Muscle of arm (tissue), 1 donor: ENCODE measurements at regions not wholly inside any gene's neighbourhood (a gene's known extent, or its start where the extent isn't known, plus 50 kb on each side); places are given as distances from the start of the nearest gene placed in this dataset.
"Not testable (repeated sequence)": the region's sequence is repeated elsewhere in the genome, so short reads cannot be mapped to it uniquely, and the experiment has no call there.

Source experiments
- DNase-seq: peaks from one replicate; pipeline ENCODE4 v3.0.0-alpha.2; 2013

DNA sequence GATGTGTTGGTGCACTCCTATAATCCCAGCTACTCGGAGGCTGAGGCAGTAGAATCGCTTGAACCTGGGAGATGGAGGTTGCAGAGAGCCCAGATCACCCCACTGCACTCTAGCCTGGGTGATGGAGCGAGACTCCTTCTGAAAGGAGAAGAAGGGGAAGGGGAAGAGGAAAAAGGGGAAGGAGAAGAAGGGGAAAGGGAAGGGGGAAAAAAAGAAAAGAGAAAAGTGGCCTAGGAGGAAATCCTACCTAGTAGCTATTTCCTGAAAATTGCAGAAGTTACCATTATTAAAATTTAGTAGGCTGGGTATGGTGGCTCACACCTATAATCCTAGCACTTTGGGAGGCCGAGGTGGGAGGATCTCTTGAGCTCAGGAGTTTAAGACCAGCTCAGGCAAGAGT is 67.4 kb downstream of the ARRDC3 start:
- DNase-seq: no peak

DNA sequence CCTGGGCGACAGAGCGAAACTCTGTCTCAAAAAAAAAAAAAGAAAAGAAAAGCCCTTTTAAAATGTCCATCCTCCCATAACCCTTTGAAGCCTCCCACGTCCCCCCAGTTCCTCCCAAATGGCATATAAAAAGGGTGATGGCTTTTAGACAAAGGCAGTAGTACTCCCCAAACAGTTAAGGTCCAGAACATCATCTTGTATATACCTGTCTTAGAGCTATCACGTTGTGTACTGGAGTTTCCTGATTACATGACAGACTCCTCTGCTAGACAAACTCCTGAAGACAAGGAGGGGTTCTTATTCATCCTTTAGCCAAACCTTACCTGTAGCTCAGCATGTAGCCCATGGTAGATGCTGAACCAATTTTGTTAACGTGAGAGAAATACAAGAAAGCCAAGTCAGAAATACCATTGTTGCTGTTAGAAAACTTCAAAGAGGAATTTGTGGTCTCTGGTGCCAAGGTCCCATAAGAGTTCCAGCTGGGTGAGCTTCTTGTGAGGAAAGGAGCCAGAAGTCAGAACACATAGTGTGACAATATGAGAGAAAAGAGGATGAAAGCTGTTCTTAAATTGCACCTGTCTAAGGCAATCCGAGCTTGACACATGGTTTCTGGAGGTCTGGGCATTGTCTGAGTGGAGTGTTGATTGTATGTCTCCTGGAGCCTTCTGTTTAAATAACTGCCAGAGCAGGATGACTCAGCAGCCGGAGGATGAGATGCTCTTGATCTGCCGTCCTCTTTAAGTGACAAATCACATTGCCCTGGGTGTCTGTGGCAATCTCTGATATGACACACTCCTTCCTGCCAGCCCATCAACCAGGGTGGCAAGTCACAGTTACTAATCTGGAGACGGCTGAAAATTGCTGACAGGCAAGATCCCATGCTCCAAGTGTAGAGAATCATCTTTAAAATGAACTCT is 69.1 kb downstream of the ARRDC3 start:
- DNase-seq: no peak

GRCh38 chr5:91312698-91313097 is 70.4 kb downstream of the ARRDC3 start:
- DNase-seq: no peak

DNA sequence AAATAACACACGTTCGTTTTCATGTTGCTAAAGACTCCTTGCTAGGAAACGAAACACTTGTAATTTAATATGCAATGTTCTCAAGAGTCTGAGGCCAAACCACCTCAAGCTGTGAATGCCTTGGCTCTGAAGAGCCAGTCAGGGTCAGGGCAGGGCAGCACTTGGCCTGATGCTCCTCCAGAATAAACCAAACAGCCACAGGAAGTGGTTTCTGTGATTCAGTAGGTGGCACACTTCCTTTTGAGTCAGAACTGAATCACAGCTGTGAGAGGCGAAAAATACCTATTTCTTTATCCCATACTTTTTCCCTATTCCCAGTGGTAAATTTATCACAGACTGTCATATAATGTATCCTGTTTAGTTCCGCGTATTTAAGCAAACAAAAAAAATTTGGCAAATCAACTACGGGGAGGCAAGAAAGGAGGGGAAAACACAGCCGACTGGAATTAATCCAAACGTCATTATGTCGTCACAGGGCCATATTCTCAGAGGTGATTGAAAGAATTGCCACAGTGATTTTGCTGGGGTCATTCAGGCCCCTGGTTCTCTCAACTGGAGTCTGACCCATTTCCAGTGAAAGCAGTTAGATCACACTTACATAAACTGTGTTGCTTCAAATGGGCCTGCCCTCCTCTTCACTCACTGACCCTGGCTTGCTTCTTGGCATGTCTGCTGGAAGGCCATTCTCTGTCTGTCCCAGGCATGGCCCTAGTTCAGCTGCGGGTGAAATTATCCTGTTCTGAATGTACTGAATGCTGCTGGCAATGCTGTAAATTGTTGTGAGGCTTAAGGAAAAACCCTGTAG is 71.2 kb downstream of the ARRDC3 start:
- DNase-seq: peak; percentile 66

- no peak for DNase-seq
Observed at GRCh38 chr5:91311168-91311696, 71.9 kb downstream of the ARRDC3 start.

GRCh38 chr5:91308157-91308556 is 75.0 kb downstream of the ARRDC3 start:
- DNase-seq: not testable (repeated sequence)

DNA sequence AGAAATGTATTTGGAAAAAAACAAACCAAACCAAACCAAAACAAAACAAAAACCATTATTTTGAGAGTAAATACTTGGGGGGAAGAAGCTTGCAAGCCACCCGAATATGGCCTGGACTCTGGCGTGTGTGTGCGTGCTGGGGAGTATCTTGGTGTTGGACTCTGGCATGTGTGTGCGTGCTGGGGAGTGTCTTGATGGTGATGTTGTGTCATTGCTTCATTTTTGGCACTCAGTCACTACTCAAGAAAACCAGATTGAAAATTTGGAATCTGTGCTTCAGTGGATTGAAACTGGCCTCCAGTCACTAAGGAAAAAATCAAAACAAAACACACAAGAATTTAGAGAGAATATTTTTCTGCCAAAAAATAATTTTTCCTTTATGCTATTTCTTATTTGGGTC is 76.1 kb downstream of the ARRDC3 start:
- DNase-seq: peak; percentile 76

- DNase-seq: no peak
Observed at GRCh38 chr5:91306497-91306896, 76.6 kb downstream of the ARRDC3 start.

- no peak for DNase-seq
Observed at GRCh38 chr5:91305640-91306039, 77.5 kb downstream of the ARRDC3 start.

DNA sequence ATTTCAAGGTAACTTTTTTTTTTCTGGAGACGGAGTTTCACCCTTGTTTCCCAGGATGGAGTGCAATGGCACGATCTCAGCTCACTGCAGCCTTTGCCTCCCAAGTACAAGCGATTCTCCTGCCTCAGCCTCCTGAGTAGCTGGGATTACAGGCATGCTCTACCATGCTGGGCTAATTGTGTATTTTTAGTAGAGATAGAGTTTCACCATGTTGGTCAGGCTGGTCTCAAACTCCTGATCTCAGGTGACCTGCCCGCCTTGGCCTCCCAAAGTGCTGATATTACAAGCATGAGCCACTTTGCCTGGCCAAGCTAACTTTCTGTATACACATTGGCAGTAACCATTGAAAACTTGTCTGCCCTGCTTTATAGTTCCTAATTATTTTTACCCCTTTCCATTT is 79.1 kb downstream of the ARRDC3 start:
- DNase-seq: not testable (repeated sequence)

GRCh38 chr5:91302958-91303357 is 80.2 kb downstream of the ARRDC3 start:
- DNase-seq: no peak

DNA sequence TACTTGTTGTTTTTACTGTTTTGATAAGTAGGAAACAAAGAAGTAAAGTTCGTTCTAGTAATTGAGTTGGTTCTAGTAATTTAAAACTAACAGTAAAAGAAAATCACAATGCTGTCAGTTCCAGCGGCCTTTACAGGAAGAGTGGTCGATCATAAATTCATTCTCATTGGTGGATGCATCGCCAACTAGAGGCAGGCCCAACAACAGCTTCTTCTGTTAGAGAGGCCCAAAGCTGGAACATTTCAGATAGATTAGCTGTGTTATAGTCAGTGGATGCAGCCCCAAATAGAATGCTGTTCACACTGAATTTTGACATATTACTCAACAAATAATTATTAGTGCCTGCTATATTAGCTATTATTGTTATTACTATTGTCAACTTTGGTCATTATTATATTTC is 80.8 kb downstream of the ARRDC3 start:
- DNase-seq: no peak

DNA sequence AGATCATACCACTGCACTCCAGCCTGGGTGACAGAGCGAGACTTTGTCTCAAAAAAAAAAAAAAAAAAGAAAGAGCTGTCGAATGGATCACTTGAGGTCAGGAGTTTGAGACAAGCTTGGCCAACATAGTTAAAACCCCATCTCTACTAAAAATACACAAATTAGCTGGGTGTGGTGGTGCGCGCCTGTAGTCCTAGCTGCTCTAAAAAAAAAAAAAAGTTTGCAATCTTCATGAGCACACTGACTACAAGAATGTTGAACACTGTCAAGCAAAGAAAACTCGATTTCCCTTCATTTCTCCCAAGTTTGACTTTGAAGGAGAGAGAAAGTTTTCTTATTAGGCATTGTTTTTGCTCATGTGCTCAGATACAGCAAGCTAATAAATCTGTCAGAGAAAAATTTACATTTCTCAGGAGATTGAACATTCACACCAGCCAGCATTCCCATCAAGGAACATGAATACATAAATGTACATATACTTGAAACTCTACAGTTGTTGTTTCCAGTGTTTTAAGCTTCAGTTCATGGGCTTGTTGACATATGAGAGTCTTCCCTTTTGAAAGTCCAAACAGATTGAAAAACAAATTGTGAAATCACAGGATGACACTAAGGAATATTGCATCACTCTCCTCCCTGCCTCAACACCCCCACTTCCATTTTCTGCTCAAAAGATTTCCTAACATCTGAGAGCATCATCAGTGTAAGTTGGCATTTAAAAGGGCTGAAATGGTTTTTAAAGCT is 81.8 kb downstream of the ARRDC3 start:
- no peak for DNase-seq

DNA sequence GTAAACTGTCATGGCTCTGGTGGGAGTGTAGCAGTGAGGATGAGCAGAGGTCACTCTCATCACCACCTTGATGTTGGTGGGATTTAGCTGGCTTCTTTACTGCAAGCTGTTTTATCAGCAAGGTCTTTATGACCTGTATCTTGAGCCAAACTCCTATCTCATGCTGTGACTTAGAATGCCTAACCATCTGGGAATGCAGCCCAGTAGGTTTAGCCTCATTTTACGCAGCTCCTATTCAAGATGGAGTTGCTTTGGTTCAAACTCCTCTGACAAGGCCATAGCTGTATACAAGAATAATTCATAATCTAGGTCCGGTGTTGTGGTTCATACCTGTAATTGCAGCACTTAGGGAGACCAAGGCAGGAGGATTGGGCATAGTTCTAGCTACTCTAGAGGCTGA is 85.1 kb downstream of the ARRDC3 start:
- DNase-seq: no peak

DNA sequence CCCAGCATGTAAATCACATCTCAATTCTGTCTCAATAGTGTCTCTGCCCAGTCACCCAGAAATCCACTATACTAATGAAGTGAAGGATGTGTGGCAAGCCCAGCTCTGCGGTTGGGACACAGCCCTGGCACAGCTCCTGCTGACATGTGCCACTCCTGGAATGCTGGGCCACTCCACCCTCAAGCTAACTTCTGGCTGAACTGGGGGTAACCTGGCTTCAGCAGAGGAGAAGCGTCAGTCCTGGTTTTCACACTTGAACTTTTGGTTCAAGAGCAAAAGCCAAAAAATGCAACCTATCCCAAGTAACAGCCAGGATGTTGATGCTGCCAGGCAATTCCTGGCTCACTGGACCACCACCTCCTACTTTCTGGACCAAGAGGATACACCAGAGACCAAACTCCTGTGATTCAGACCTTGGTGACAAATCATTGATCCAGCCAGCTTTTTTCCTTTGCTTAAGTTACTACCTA is 86.4 kb downstream of the ARRDC3 start:
- DNase-seq: no peak

DNA sequence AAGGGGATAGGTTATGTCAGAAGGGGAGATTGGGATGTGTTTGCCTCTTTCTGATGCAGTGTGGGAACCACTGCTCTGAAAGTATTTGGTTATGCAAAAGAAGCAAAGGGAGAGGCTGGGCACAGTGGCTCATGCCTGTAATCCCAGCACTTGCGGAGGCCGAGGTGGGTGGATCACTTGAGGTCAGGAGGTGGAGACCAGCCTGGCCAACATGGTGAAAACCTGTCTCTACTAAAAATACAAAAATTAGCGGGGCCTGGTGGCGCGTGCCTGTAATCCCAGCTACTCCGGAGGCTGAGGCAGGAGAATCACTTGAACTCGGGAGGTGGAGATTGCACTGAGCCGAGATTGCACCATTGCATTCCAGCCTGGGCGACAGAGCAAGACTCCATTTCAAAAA is 87.0 kb downstream of the ARRDC3 start:
- DNase-seq: not testable (repeated sequence)

DNA sequence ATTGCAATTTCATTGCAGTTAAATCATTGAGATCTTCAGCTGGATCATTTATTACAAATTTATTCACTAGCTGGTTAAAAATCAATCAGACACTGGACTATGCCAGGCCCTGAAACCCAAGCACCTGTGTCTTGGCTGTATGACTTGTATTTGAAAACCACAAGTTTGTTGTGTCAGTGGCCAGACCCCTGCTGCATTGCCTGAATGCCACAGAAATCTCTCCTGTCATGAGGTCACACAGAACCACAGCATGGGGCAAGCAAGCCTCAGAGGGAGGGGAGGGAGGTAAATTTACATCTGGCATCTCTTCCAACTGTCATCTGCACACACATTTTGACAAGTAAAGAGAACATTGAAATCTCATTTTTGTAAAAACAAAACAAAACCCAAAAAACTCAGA is 90.0 kb downstream of the ARRDC3 start:
- DNase-seq: no peak

GRCh38 chr5:91291628-91292569 is 91.2 kb downstream of the ARRDC3 start:
- DNase-seq: no peak

DNA sequence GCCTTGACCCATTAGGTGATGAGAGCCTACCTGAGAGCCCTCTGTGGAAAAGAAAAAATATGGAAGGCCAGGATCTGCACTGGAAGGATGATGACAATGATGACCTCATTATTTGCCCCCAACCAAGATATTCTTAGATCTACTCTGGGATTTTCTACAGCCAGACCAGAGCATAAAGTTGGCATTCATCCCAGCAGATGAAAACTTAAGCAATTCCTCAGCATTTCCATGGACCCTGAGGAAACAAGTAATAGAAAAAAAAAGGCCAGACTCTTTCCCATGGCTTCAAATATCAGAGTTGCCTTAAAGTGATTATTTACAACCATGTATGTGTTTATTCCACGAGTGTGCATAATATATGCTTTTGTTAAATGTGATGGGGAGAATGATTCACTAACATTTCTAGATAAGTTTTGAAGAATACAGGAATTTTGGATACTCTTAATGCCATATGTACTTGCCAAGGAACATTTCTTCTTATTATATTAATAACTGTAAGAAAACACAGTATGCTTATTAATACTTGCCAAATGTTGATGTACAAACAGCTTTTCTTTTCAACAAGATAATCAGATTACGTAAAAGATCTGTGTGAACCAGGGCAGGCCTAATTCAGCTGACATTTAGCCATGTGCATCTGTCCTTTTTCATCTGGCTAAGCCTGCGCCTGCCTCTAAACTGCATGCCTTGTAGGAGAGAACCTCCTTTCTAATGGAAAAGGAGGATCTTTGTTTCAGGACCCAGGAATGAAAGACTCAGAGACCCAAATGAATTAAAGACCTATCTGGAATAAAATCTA is 94.8 kb downstream of the ARRDC3 start:
- peak; percentile 82 for DNase-seq

- DNase-seq: not testable (repeated sequence)
Observed at GRCh38 chr5:91285062-91285461, 98.1 kb downstream of the ARRDC3 start.
